Sigmoid colon (tissue), 6 donors: ENCODE measurements at regions not wholly inside any gene's neighbourhood (a gene's known extent, or its start where the extent isn't known, plus 50 kb on each side); places are given as distances from the start of the nearest gene placed in this dataset.

Experiments
- DNase-seq: peaks from one replicate; pipeline ENCODE4 v3.0.0-alpha.2; 2019
- H3K27ac ChIP-seq, 4 donors: fragments of 200-600 bp; sonication (generic); one replicate each; pipeline ENCODE4 v1.5.1; 2016 to 2019; ENCODE audit warnings: mild to moderate bottlenecking in 1 of 4
- H3K27me3 ChIP-seq, 3 donors: fragments of 200-600 bp; sonication (generic); one replicate each; pipeline ENCODE4 v1.5.1; 2019; ENCODE audit warnings: mild to moderate bottlenecking in 1 of 3
- H3K36me3 ChIP-seq, 4 donors: fragments of 200-600 bp; sonication (generic); one replicate each; pipeline ENCODE4 v1.5.1; 2016 to 2019
- H3K4me1 ChIP-seq, 4 donors: fragments of 200-600 bp; sonication (generic); one replicate each; pipeline ENCODE4 v1.5.1; 2017 to 2019
- H3K4me3 ChIP-seq, 4 donors: fragments of 200-600 bp; sonication (generic); one replicate each; pipeline ENCODE4 v1.5.1; 2017 to 2019; ENCODE audit warnings: mild to moderate bottlenecking in 2 of 4, moderate library complexity in 1 of 4
- H3K9me3 ChIP-seq, 4 donors: fragments of 200-600 bp in 3 of 4; sonication (generic) in 3 of 4; one replicate each; pipeline versions ENCODE4 v1.5.1 to v1.6.1; 2013 to 2019
- CTCF ChIP-seq, 4 experiments: fragments of 450-650 bp in 3 of 4; fragments of 200-600 bp in 1 of 4; IDR thresholded peaks; one replicate each; pipeline ENCODE4 v1.5.1; 2016 to 2019; ENCODE audit warnings: antibody characterized with exemption in 4 of 4, mild to moderate bottlenecking in 3 of 4, moderate library complexity in 2 of 4
- EP300 ChIP-seq, 4 donors: sonication (generic); formaldehyde crosslinking; IDR thresholded peaks; one replicate each; pipeline ENCODE4 v1.6.1; 2017; ENCODE audit warnings: antibody characterized with exemption in 4 of 4
- POLR2A ChIP-seq, 2 donors: fragments of 450-650 bp; IDR thresholded peaks; one replicate each; pipeline ENCODE4 v1.6.1; 2016; ENCODE audit warnings: antibody characterized with exemption in 2 of 2, mild to moderate bottlenecking in 2 of 2, moderate library complexity in 2 of 2
- POLR2AphosphoS5 ChIP-seq, 4 donors: sonication (generic); formaldehyde crosslinking; IDR thresholded peaks; one replicate each; pipeline ENCODE4 v1.6.1; 2017; ENCODE audit warnings: antibody characterized with exemption in 4 of 4
- WGBS, 2 donors: extraction: QIAGEN DNeasy Blood & Tissue Kit; methylation state at CpG; one replicate each; pipeline ENCODE4 v1.1.7; 2013; 5-methylcytosine and 5-hydroxymethylcytosine counted together
- intact Hi-C: fragments of 100-400 bp; cut with DNase I; formaldehyde crosslinking; loops from one replicate; pipeline ENCODE4 v1.15.1; 2023
- donor health status: healthy with polysubstance abuse.
- donor health status: healthy.

- Histone ChIP-seq H3K4me3 (no peak overlapping the region), H3K27ac (no peak overlapping the region), H3K9me3 (no peaks in the 10 kb centered on the region), H3K36me3 (no peaks in the 10 kb centered on the region), H3K4me1 (peaks cover 0 to 18% (median 9%) of the 10 kb centered on the region in 4 donors), H3K27me3 (no peaks in the 10 kb centered on the region)
- peak; percentile 27 for DNase-seq
- TF ChIP-seq POLR2A (IDR thresholded peaks at IDR 0.05): no peak
- no peak for TF ChIP-seq EP300 (IDR thresholded peaks at IDR 0.05)
- TF ChIP-seq POLR2AphosphoS5 (IDR thresholded peaks at IDR 0.05): no peak
- no peak for TF ChIP-seq CTCF (IDR thresholded peaks at IDR 0.05)
- intact Hi-C loops: no loop called here
- 90 to 95% methylated on average over 3 of the region's 3 CpGs for WGBS, 2 donors
Observed at GRCh38 chr9:16319646-16320045, 550.8 kb downstream of the BNC2 start.

GRCh38 chr9:16320338-16320902 is 550.0 kb downstream of the BNC2 start:
- no peaks in the 10 kb centered on the region for H3K27me3 ChIP-seq
- H3K27ac ChIP-seq: no peak overlapping the region
- no peaks in the 10 kb centered on the region for H3K36me3 ChIP-seq
- intact Hi-C loops: no loop called here
- H3K4me3 ChIP-seq: no peak overlapping the region
- peak; percentile 38 for DNase-seq
- TF ChIP-seq POLR2A (IDR thresholded peaks at IDR 0.05) (no peak), CTCF (IDR thresholded peaks at IDR 0.05) (no peak), POLR2AphosphoS5 (IDR thresholded peaks at IDR 0.05) (no peak), EP300 (IDR thresholded peaks at IDR 0.05) (no peak)
- H3K9me3 ChIP-seq: no peaks in the 10 kb centered on the region
- H3K4me1 ChIP-seq: peaks cover 0 to 18% (median 9%) of the 10 kb centered on the region in 4 donors
- 92% methylated on average over 5 of the region's 5 CpGs for WGBS, 2 donors

GRCh38 chr9:16321461-16322119 is 548.9 kb downstream of the BNC2 start:
- TF ChIP-seq POLR2A (IDR thresholded peaks at IDR 0.05): no peak
- no peak for TF ChIP-seq CTCF (IDR thresholded peaks at IDR 0.05)
- TF ChIP-seq POLR2AphosphoS5 (IDR thresholded peaks at IDR 0.05): peak in 1 of 4 donors; percentile 14
- peak in 1 of 4 donors; percentile 4 for TF ChIP-seq EP300 (IDR thresholded peaks at IDR 0.05)
- Histone ChIP-seq H3K4me1 (peaks cover 0 to 18% (median 9%) of the 10 kb centered on the region in 4 donors), H3K27ac (no peak overlapping the region), H3K9me3 (no peaks in the 10 kb centered on the region), H3K4me3 (no peak overlapping the region), H3K27me3 (no peaks in the 10 kb centered on the region), H3K36me3 (no peaks in the 10 kb centered on the region)
- intact Hi-C loops: no loop called here
- DNase-seq: peak; percentile 55
- WGBS, 2 donors: 81 to 84% methylated on average over 7 of the region's 7 CpGs

- H3K27me3 ChIP-seq: no peaks in the 10 kb centered on the region
- H3K36me3 ChIP-seq: no peaks in the 10 kb centered on the region
- TF ChIP-seq POLR2A (IDR thresholded peaks at IDR 0.05): no peak
- no peak for TF ChIP-seq EP300 (IDR thresholded peaks at IDR 0.05)
- TF ChIP-seq POLR2AphosphoS5 (IDR thresholded peaks at IDR 0.05): no peak
- TF ChIP-seq CTCF (IDR thresholded peaks at IDR 0.05): no peak
- H3K4me1 ChIP-seq: peaks cover 0 to 18% (median 9%) of the 10 kb centered on the region in 4 donors
- H3K4me3 ChIP-seq: no peak overlapping the region
- DNase-seq: peak; percentile 40
- intact Hi-C loops: no loop called here
- H3K9me3 ChIP-seq: no peaks in the 10 kb centered on the region
- no peak overlapping the region for H3K27ac ChIP-seq
- 80 to 84% methylated on average over 6 of the region's 6 CpGs for WGBS, 2 donors
Observed at GRCh38 chr9:16322849-16323248, 547.6 kb downstream of the BNC2 start.
